Neutrophil (primary cell): ENCODE measurements at regions not wholly inside any gene's neighbourhood (a gene's known extent, or its start where the extent isn't known, plus 50 kb on each side); places are given as distances from the start of the nearest gene placed in this dataset.

Experiments used
- H3K27ac ChIP-seq: fragments of 200-600 bp; sonication (generic); 2 replicates; pipeline ENCODE4 v1.5.1; 2016; ENCODE audit warnings: mild to moderate bottlenecking, moderate library complexity
- H3K27me3 ChIP-seq: fragments of 200-600 bp; sonication (generic); 2 replicates; pipeline ENCODE4 v1.6.0; 2016; ENCODE audit warnings: mild to moderate bottlenecking
- H3K36me3 ChIP-seq: fragments of 200-600 bp; sonication (generic); 2 replicates; pipeline ENCODE4 v1.5.1; 2017
- H3K4me1 ChIP-seq, 2 experiments: fragments of 200-600 bp in 1 of 2; sonication (generic) in 1 of 2; 1 replicate in 1 of 2; 2 replicates in 1 of 2; pipeline versions ENCODE4 v1.5.1 to v1.6.1; 2013 to 2016; ENCODE audit warnings: low read depth in 1 of 2, low read length in 1 of 2, mild to moderate bottlenecking in 1 of 2, moderate library complexity in 1 of 2; ENCODE audit not compliant: control insufficient read depth in 1 of 2, insufficient read depth in 1 of 2
- H3K4me3 ChIP-seq, 2 experiments: fragments of 200-600 bp in 1 of 2; sonication (generic) in 1 of 2; 1 replicate in 1 of 2; 2 replicates in 1 of 2; pipeline ENCODE4 v1.5.1; 2013 to 2016; ENCODE audit warnings: low read depth in 1 of 2, low read length in 1 of 2, mild to moderate bottlenecking in 1 of 2, moderate library complexity in 1 of 2
- H3K9me3 ChIP-seq: fragments of 200-600 bp; sonication (generic); 2 replicates; pipeline ENCODE4 v1.5.1; 2016
- CTCF ChIP-seq: fragments of 200-600 bp; sonication (generic); IDR thresholded peaks from 2 replicates; pipeline ENCODE4 v1.5.1; 2016; ENCODE audit warnings: antibody characterized with exemption

- H3K27ac ChIP-seq = no peak overlapping the region
- H3K4me3 ChIP-seq = no peak overlapping the region
- no peaks in the 10 kb centered on the region for H3K9me3 ChIP-seq
- H3K27me3 ChIP-seq = peaks cover 67% of the 10 kb centered on the region
- H3K4me1 ChIP-seq = no peaks in the 10 kb centered on the region
- H3K36me3 ChIP-seq = no peaks in the 10 kb centered on the region
- TF ChIP-seq CTCF = no peak
Measured at GRCh38 chr11:116577956-116578355, 194.8 kb downstream of the BUD13 start.

GRCh38 chr11:116577273-116577672 is 195.5 kb downstream of the BUD13 start:
- no peak overlapping the region for H3K4me3 ChIP-seq

GRCh38 chr11:116576526-116576925 is 196.3 kb downstream of the BUD13 start:
- Histone ChIP-seq H3K9me3 (no peaks in the 10 kb centered on the region), H3K27ac (no peak overlapping the region), H3K36me3 (no peaks in the 10 kb centered on the region), H3K27me3 (peaks cover 53% of the 10 kb centered on the region), H3K4me1 (no peaks in the 10 kb centered on the region), H3K4me3 (no peak overlapping the region)
- TF ChIP-seq CTCF = no peak

More at GRCh38 chr11:116577273-116577672, 195.5 kb downstream of the BUD13 start:
- H3K4me1 ChIP-seq = no peaks in the 10 kb centered on the region
- no peak for TF ChIP-seq CTCF
- no peaks in the 10 kb centered on the region for H3K36me3 ChIP-seq
- no peak overlapping the region for H3K27ac ChIP-seq
- peaks cover 60% of the 10 kb centered on the region for H3K27me3 ChIP-seq
- H3K9me3 ChIP-seq = no peaks in the 10 kb centered on the region

GRCh38 chr11:116567721-116568242 is 205.0 kb downstream of the BUD13 start:
- Histone ChIP-seq H3K4me1 (no peaks in the 10 kb centered on the region), H3K4me3 (no peak overlapping the region), H3K36me3 (no peaks in the 10 kb centered on the region), H3K27ac (no peak overlapping the region), H3K9me3 (no peaks in the 10 kb centered on the region), H3K27me3 (no peaks in the 10 kb centered on the region)
- no peak for TF ChIP-seq CTCF

- H3K4me1 ChIP-seq = no peaks in the 10 kb centered on the region
- no peaks in the 10 kb centered on the region for H3K36me3 ChIP-seq
- no peak overlapping the region for H3K27ac ChIP-seq
Measured at GRCh38 chr11:116563712-116564047, 209.1 kb downstream of the BUD13 start.

More at GRCh38 chr11:116563712-116564047, 209.1 kb downstream of the BUD13 start:
- Histone ChIP-seq H3K9me3 (no peaks in the 10 kb centered on the region), H3K27me3 (no peaks in the 10 kb centered on the region), H3K4me3 (no peak overlapping the region)
- no peak for TF ChIP-seq CTCF
